ENCODE measurements at regions not wholly inside any gene's neighbourhood (a gene's known extent, or its start where the extent isn't known, plus 50 kb on each side); places are given as distances from the start of the nearest gene placed in this dataset.

DNA sequence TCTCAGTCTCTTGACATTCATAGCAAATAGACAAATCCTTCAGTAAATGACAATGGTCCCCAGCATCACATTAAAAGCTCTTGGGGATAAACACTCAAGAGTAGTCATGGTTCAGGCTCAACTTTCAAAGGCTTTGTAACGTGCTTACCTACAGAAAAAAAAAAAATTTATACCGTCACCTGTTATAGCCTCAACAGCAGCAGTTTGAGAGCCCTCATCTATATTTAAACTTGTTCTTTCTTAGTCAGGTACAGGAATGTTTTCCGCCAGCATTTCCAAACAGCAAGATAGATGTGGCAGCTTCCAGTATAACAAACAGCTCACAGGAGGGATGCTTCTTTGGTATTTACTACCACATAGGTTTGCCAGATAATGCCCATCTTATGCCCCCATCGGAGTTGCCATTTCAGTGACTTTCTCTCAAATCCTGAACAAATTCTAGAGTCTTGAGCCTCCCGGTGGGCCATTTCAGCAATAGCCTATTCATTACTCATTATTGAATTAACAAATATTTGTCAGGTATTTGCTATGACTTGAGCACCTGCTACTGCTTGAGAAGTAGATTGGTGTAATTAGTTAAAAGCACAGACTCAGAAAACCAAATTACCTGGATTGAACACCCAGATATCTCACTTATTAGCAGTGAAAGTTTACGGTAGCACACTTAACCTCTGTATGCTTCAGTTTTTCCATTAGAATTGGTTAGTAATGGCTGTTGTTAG lies 470.0 kb downstream of the EBF1 start:
- no peak for DNase-seq (ENCODE audit: low read depth)
- Histone ChIP-seq H3K4me3 (ENCODE audit: low read depth, low read length) (no peak overlapping the region), H3K27me3 (ENCODE audit: control insufficient read depth, insufficient read depth, low read length) (no peaks in the 10 kb centered on the region), H3K36me3 (ENCODE audit: control insufficient read depth, insufficient read depth, low read length) (no peaks in the 10 kb centered on the region)
- ChIA-PET CTCF (interaction anchor here (0.7 kb wide), 1 partner anchor 681 kb away, joined by 3 read pairs; no protein-coding TSS in a partner anchor), POLR2A (no interaction called here)
- TF ChIP-seq, protein P1, sequence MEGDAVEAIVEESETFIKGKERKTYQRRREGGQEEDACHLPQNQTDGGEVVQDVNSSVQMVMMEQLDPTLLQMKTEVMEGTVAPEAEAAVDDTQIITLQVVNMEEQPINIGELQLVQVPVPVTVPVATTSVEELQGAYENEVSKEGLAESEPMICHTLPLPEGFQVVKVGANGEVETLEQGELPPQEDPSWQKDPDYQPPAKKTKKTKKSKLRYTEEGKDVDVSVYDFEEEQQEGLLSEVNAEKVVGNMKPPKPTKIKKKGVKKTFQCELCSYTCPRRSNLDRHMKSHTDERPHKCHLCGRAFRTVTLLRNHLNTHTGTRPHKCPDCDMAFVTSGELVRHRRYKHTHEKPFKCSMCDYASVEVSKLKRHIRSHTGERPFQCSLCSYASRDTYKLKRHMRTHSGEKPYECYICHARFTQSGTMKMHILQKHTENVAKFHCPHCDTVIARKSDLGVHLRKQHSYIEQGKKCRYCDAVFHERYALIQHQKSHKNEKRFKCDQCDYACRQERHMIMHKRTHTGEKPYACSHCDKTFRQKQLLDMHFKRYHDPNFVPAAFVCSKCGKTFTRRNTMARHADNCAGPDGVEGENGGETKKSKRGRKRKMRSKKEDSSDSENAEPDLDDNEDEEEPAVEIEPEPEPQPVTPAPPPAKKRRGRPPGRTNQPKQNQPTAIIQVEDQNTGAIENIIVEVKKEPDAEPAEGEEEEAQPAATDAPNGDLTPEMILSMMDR (IDR thresholded peaks at IDR 0.05; ENCODE audit: insufficient read depth, low read depth, low read length), result no peak

DNA sequence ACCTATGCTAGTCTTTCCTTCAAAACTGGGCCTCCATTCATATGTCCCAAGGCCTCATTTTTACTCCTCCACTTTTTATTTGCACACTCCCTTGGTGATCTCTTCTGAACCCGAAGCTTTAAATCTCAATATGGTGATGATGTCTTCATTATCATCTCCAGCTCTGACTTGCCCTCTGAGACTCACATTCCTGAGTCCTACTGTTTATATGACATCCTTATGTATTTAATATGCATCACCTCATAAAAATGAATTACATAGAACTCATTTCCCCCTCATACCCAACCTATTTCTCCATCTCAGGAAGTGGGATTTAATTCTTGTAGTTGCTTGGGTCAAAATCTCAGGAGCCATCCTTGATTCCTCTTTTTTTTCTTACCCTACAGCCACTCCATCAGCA lies 473.0 kb downstream of the EBF1 start:
- ChIA-PET POLR2A (no interaction called here), CTCF (no interaction called here)
- Histone ChIP-seq H3K36me3 (ENCODE audit: control insufficient read depth, insufficient read depth, low read length) (no peaks in the 10 kb centered on the region), H3K4me3 (ENCODE audit: low read depth, low read length) (no peak overlapping the region), H3K27me3 (ENCODE audit: control insufficient read depth, insufficient read depth, low read length) (no peaks in the 10 kb centered on the region)
- no peak for DNase-seq (ENCODE audit: low read depth)
- TF ChIP-seq, protein P1 (IDR thresholded peaks at IDR 0.05; ENCODE audit: insufficient read depth, low read depth, low read length), result no peak

DNA sequence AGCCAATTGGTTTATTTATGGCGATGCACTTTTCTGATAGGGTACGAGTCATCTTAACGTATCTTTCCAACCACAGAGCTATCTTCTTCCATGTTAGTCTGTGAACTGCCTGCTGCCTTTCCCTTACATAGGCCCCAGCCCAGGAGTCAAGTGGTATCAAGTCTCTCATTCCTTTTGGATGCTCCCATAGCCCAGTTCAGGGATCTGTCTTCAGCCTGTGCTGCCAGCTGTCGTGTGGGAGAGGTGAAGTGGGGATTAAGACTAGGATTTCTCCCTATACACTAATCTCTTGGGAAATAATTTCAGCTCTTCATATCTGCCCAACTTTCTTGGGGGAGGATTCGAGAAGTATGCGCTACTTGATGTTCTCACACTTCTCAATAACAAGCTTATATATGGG lies 475.7 kb downstream of the EBF1 start:
- DNase-seq (ENCODE audit: low read depth), result no peak
- Histone ChIP-seq H3K36me3 (ENCODE audit: control insufficient read depth, insufficient read depth, low read length) (no peaks in the 10 kb centered on the region), H3K4me3 (ENCODE audit: low read depth, low read length) (no peak overlapping the region), H3K27me3 (ENCODE audit: control insufficient read depth, insufficient read depth, low read length) (no peaks in the 10 kb centered on the region)
- CTCF ChIA-PET, result no interaction called here
- POLR2A ChIA-PET, result no interaction called here
- TF ChIP-seq, protein P1 (IDR thresholded peaks at IDR 0.05; ENCODE audit: insufficient read depth, low read depth, low read length), result no peak

DNA sequence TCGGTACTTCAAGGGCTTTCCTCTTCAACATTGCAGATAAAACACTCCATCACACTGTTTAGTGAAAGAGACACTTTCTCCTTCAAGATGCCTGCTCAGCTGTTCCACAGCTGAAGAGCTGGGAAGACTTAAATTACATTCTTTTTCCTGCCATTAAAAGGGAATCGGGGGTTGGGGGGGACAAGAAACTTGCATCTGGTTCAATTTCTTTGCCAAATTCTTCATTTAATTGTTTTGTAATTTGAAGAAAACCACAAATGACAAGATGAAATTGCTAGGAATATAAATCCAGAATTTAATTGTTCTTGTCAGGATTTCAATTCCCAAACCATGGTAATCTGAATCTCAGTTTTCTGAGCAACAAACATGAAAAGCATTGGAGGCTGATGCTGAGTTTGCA lies 478.3 kb downstream of the EBF1 start:
- CTCF ChIA-PET, result no interaction called here
- no peak for DNase-seq (ENCODE audit: low read depth)
- POLR2A ChIA-PET, result no interaction called here
- H3K4me3 ChIP-seq (ENCODE audit: low read depth, low read length), result no peak overlapping the region
- TF ChIP-seq, protein P1 (IDR thresholded peaks at IDR 0.05; ENCODE audit: insufficient read depth, low read depth, low read length), result no peak
- H3K36me3 ChIP-seq (ENCODE audit: control insufficient read depth, insufficient read depth, low read length), result no peaks in the 10 kb centered on the region
- H3K27me3 ChIP-seq (ENCODE audit: control insufficient read depth, insufficient read depth, low read length), result no peaks in the 10 kb centered on the region

DNA sequence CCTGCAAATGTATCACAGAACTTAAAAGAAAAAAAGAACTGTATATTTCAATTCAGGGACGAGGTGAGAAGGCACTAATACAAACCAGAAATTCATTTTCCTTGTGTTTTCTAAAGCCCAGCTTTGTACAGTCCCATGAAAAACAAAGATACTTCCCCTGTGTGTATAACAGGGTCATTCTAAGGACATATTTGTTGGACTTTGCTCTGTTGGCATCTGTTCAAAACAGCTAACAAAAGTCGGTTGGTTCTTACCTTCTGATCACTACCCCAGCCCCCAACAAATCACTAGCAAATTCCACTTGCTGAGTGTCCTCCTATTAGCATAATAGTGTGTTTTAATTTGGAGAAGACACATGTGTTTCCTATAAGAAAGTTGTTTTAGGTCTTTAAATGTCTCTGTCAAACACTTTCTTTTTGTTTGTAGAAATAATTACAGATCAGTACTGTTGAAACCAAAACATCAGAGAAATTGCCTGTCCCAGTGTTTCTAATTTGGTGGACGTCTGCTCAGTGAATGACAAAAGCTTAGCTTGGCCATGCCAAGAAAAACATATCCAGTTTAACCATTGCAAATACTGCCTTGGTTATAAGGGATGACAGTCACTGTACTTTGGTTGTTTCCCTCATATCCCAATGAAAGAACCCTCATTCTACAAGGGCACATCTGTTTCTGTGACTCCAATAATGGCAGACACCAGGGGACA lies 480.5 kb downstream of the EBF1 start:
- ChIA-PET POLR2A (interaction anchor here (0.6 kb wide), 1 partner anchor 12 kb away, joined by 3 read pairs; no protein-coding TSS in a partner anchor), CTCF (interaction anchor here (0.8 kb wide), 1 partner anchor 12 kb away, joined by 3 read pairs; no protein-coding TSS in a partner anchor)
- no peaks in the 10 kb centered on the region for H3K27me3 ChIP-seq (ENCODE audit: control insufficient read depth, insufficient read depth, low read length)
- TF ChIP-seq, protein P1 (IDR thresholded peaks at IDR 0.05; ENCODE audit: insufficient read depth, low read depth, low read length), result no peak
- no peak overlapping the region for H3K4me3 ChIP-seq (ENCODE audit: low read depth, low read length)
- no peaks in the 10 kb centered on the region for H3K36me3 ChIP-seq (ENCODE audit: control insufficient read depth, insufficient read depth, low read length)
- no peak for DNase-seq (ENCODE audit: low read depth)
